HCT116 (cell line): ENCODE measurements at regions not wholly inside any gene's neighbourhood (a gene's known extent, or its start where the extent isn't known, plus 50 kb on each side); places are given as distances from the start of the nearest gene placed in this dataset.

Experiments
- ATAC-seq: fragments of 200-7000 bp; cut with Tn5 transposase; 2 replicates; pipeline ENCODE4 v1.9.1; 2020; ENCODE audit warnings: mild to moderate bottlenecking, moderate library complexity
- BruUV-seq: library from RNA; stranded (reverse); fragments of 400-500 nt; replicated peaks from 2 replicates; lab custom pipeline; 2021; lab: Mats Ljungman, UMichigan
- CTCF ChIA-PET: fragments of 300-600 bp; sonication (Branson Sonifier 250); formaldehyde crosslinking; loops from one replicate; lab custom pipeline; 2021; ENCODE audit warnings: antibody characterized with exemption; lab: Charles Lee
- POLR2A ChIA-PET: fragments of 300-600, 350-600 bp; sonication (Branson Sonifier 250); formaldehyde crosslinking; loops from one replicate; lab custom pipeline; 2021; ENCODE audit warnings: antibody characterized with exemption; lab: Charles Lee
- RAD21 ChIA-PET, 2 experiments: fragments of 300-600 bp; sonication (Branson Sonifier 250); formaldehyde crosslinking; loops; one replicate each; lab custom pipeline; 2023; ENCODE audit warnings: low total read pairs in 2 of 2; ENCODE audit not compliant: uncharacterized antibody in 2 of 2, unreplicated experiment in 2 of 2, low non-redundant PET in 1 of 2; lab: Charles Lee
- DNase-seq: peaks from one replicate; pipeline ENCODE4 v3.0.0-alpha.2; 2010; ENCODE audit warnings: low read depth, low spot score
- H2AFZ ChIP-seq: fragments of 200-600 bp; shearing (Covaris generic), sonication (generic); 2 replicates; pipeline ENCODE4 v1.6.1; 2017; ENCODE audit warnings: low read depth, mixed run types, mixed read lengths, antibody characterized with exemption, low read length; ENCODE audit not compliant: poor library complexity, severe bottlenecking
- H3K27ac ChIP-seq: 2 replicates; pipeline ENCODE4 v1.5.1; 2012; ENCODE audit warnings: low read depth, low read length
- H3K27me3 ChIP-seq: fragments of 200-600 bp; sonication (generic); 2 replicates; pipeline ENCODE4 v1.6.1; 2016; ENCODE audit warnings: mixed run types, low read length, mixed read lengths; ENCODE audit not compliant: insufficient read depth
- H3K36me3 ChIP-seq, 2 experiments: fragments of 200-500 bp in 1 of 2; fragments of 200-600 bp in 1 of 2; sonication (Bioruptor generic) in 1 of 2; sonication (generic) in 1 of 2; 2 replicates each; pipeline versions ENCODE4 v1.5.1 to v1.6.1; 2014 to 2016; ENCODE audit warnings: low read length in 2 of 2, inconsistent platforms in 1 of 2, mixed read lengths in 1 of 2, mixed run types in 1 of 2; ENCODE audit not compliant: insufficient read depth in 2 of 2, control insufficient read depth in 1 of 2
- H3K4me1 ChIP-seq, 2 experiments: fragments of 200-600 bp in 1 of 2; sonication (generic) in 1 of 2; 2 replicates each; pipeline versions ENCODE4 v1.5.1 to v1.6.1; 2012 to 2017; ENCODE audit warnings: low read length in 2 of 2, inconsistent platforms in 1 of 2, mild to moderate bottlenecking in 1 of 2, mixed read lengths in 1 of 2, mixed run types in 1 of 2, moderate library complexity in 1 of 2; ENCODE audit not compliant: insufficient read depth in 2 of 2, control insufficient read depth in 1 of 2
- H3K4me2 ChIP-seq: fragments of 200-600 bp; sonication (generic); 2 replicates; pipeline ENCODE4 v1.6.1; 2017; ENCODE audit warnings: mixed run types, low read length, mixed read lengths
- H3K4me3 ChIP-seq, 2 experiments: fragments of 200-600 bp in 1 of 2; sonication (generic) in 1 of 2; replicated peaks in 1 of 2; 2 replicates each; pipeline ENCODE4 v1.5.1; 2011 to 2016; ENCODE audit warnings: low read length in 2 of 2, control low read depth in 1 of 2, low read depth in 1 of 2, mild to moderate bottlenecking in 1 of 2, mixed read lengths in 1 of 2, mixed run types in 1 of 2
- H3K79me2 ChIP-seq: fragments of 200-600 bp; sonication (generic); 2 replicates; pipeline ENCODE4 v1.6.1; 2017; ENCODE audit warnings: mild to moderate bottlenecking, mixed run types, low read length, moderate library complexity, mixed read lengths; ENCODE audit not compliant: insufficient read depth
- H3K9ac ChIP-seq: fragments of 200-600 bp; sonication (generic); 2 replicates; pipeline ENCODE4 v1.6.1; 2016; ENCODE audit warnings: low read length, mixed read lengths
- H3K9me2 ChIP-seq: fragments of 200-600 bp; sonication (generic), shearing (Covaris generic); 2 replicates; pipeline ENCODE4 v1.6.1; 2017; ENCODE audit warnings: mixed run types, mild to moderate bottlenecking, moderate library complexity; ENCODE audit not compliant: insufficient read depth
- H3K9me3 ChIP-seq, 2 experiments: fragments of 200-500 bp in 1 of 2; fragments of 200-600 bp in 1 of 2; sonication (Bioruptor generic) in 1 of 2; sonication (generic) in 1 of 2; 2 replicates each; pipeline ENCODE4 v1.6.1; 2014 to 2017; ENCODE audit warnings: low read length in 2 of 2, mixed read lengths in 2 of 2, inconsistent platforms in 1 of 2, low read depth in 1 of 2, mild to moderate bottlenecking in 1 of 2, mixed run types in 1 of 2, moderate library complexity in 1 of 2; ENCODE audit not compliant: control insufficient read depth in 1 of 2, insufficient read depth in 1 of 2
- H4K20me1 ChIP-seq: fragments of 200-600 bp; sonication (generic), shearing (Covaris generic); 2 replicates; pipeline ENCODE4 v1.6.1; 2017; ENCODE audit warnings: mixed run types, mild to moderate bottlenecking, moderate library complexity; ENCODE audit not compliant: insufficient read depth
- CBX3 ChIP-seq: IDR thresholded peaks from 2 replicates; pipeline ENCODE4 v1.6.1; 2012; ENCODE audit warnings: low read depth
- CEBPB ChIP-seq: IDR thresholded peaks from 2 replicates; pipeline ENCODE4 v1.6.1; 2012; ENCODE audit warnings: low read depth
- CTCF ChIP-seq, 3 experiments: fragments of 200-600 bp in 1 of 3; sonication (generic) in 1 of 3; IDR thresholded peaks in 2 of 3; conservative IDR thresholded peaks in 1 of 3; 2 replicates each; pipeline ENCODE4 v1.5.1; 2012 to 2017; ENCODE audit warnings: low read depth in 2 of 3, low read length in 2 of 3, antibody characterized with exemption in 1 of 3, borderline replicate concordance in 1 of 3, control low read depth in 1 of 3, mild to moderate bottlenecking in 1 of 3, mixed read lengths in 1 of 3, mixed run types in 1 of 3, moderate library complexity in 1 of 3; ENCODE audit not compliant: insufficient read depth in 1 of 3
- EZH2 ChIP-seq: fragments of 200-600 bp; sonication (generic); IDR thresholded peaks from 2 replicates; pipeline ENCODE4 v1.6.1; 2017; ENCODE audit warnings: antibody characterized with exemption, mixed run types
- FOSL1 ChIP-seq: IDR thresholded peaks from 2 replicates; pipeline ENCODE4 v1.6.1; 2012; ENCODE audit warnings: low read depth
- JUND ChIP-seq: IDR thresholded peaks from 2 replicates; pipeline ENCODE4 v1.6.1; 2012
- MAX ChIP-seq: IDR thresholded peaks from 2 replicates; pipeline ENCODE4 v1.6.1; 2012
- POLR2AphosphoS5 ChIP-seq: IDR thresholded peaks from 2 replicates; pipeline ENCODE4 v1.6.1; 2011; ENCODE audit warnings: mild to moderate bottlenecking, low read depth, low read length, moderate library complexity
- SIN3A ChIP-seq: IDR thresholded peaks from 2 replicates; pipeline ENCODE4 v1.6.1; 2012; ENCODE audit warnings: low read depth
- TCF7L2 ChIP-seq: IDR thresholded peaks from 2 replicates; pipeline ENCODE4 v1.7.0; 2011; ENCODE audit warnings: borderline replicate concordance, inconsistent platforms; ENCODE audit not compliant: insufficient read depth, insufficient read length; ENCODE audit errors: extremely low read depth
- YY1 ChIP-seq: IDR thresholded peaks from 2 replicates; pipeline ENCODE4 v1.6.1; 2011; ENCODE audit warnings: low read length, low read depth, moderate library complexity, mild to moderate bottlenecking; ENCODE audit not compliant: insufficient replicate concordance; ENCODE audit errors: extremely low read depth
- ZNF274 ChIP-seq: fragments of 200-500 bp; sonication (Bioruptor generic); IDR thresholded peaks from 2 replicates; pipeline ENCODE4 v1.6.1; 2014; ENCODE audit warnings: mild to moderate bottlenecking, low read depth, low read length, inconsistent platforms
- intact Hi-C: fragments of 100-400 bp; cut with micrococcal nuclease; formaldehyde crosslinking; loops from 2 replicates; pipeline ENCODE4 v1.10.0; 2022
- TF ChIP-seq, protein P1 (sequence below): IDR thresholded peaks from 2 replicates; pipeline ENCODE4 v1.6.1; 2011; ENCODE audit warnings: mild to moderate bottlenecking, low read length, moderate library complexity; ENCODE audit not compliant: insufficient replicate concordance; ENCODE audit errors: extremely low read depth

GRCh38 chr7:109276348-109276747, 706.7 kb downstream of the DNAJB9 start:
- no peaks in the 10 kb centered on the region for H3K9me2 ChIP-seq
- no peaks in the 10 kb centered on the region for H4K20me1 ChIP-seq
- DNase-seq (no peak), ATAC-seq (no peak)
- no peaks in the 10 kb centered on the region for H3K36me3 ChIP-seq
- H2AFZ ChIP-seq: no peak overlapping the region
- TF ChIP-seq EZH2 (no peak), YY1 (no peak), MAX (no peak), ZNF274 (no peak)
- TF ChIP-seq, protein P1, sequence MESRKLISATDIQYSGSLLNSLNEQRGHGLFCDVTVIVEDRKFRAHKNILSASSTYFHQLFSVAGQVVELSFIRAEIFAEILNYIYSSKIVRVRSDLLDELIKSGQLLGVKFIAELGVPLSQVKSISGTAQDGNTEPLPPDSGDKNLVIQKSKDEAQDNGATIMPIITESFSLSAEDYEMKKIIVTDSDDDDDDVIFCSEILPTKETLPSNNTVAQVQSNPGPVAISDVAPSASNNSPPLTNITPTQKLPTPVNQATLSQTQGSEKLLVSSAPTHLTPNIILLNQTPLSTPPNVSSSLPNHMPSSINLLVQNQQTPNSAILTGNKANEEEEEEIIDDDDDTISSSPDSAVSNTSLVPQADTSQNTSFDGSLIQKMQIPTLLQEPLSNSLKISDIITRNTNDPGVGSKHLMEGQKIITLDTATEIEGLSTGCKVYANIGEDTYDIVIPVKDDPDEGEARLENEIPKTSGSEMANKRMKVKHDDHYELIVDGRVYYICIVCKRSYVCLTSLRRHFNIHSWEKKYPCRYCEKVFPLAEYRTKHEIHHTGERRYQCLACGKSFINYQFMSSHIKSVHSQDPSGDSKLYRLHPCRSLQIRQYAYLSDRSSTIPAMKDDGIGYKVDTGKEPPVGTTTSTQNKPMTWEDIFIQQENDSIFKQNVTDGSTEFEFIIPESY: no peak
- no peak overlapping the region for H3K4me2 ChIP-seq
- no TSS peak for BruUV-seq
- POLR2A ChIA-PET: no interaction called here
- intact Hi-C loops: no loop called here
- H3K27ac ChIP-seq: no peak overlapping the region
- no peaks in the 10 kb centered on the region for H3K9me3 ChIP-seq
- H3K27me3 ChIP-seq: no peaks in the 10 kb centered on the region
- no peaks in the 10 kb centered on the region for H3K4me1 ChIP-seq
- no peak overlapping the region for H3K9ac ChIP-seq
- H3K79me2 ChIP-seq: no peaks in the 10 kb centered on the region
- CTCF ChIA-PET: no interaction called here
- H3K4me3 ChIP-seq: no peak overlapping the region
- RAD21 ChIA-PET: no interaction called here

DNA sequence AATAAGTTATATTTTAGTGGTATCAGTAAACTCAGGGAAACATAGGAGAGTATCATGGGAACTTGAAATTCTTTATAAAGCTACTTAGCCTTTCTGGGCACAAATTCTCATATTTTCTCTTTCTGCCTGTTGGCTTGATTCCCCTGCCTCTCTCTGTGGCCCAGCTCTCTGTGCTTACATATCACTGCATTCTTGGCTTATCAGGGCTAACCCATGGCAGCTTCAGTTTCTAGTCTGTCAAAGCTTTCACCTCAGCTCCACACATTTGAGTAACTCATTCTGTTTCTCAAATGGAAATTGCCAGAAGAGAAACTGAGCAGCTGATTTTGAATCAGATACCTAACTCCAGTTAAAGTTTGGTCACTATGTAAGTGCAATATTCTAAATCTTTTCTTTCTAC, 713.1 kb downstream of the DNAJB9 start:
- ChIA-PET RAD21 (no interaction called here), CTCF (no interaction called here), POLR2A (no interaction called here)
- no peak overlapping the region for H3K9ac ChIP-seq
- H3K9me2 ChIP-seq: no peaks in the 10 kb centered on the region
- no peaks in the 10 kb centered on the region for H3K79me2 ChIP-seq
- BruUV-seq: no TSS peak
- no peaks in the 10 kb centered on the region for H3K4me1 ChIP-seq
- ATAC-seq (no peak), DNase-seq (no peak)
- no peak overlapping the region for H3K4me2 ChIP-seq
- intact Hi-C loops: no loop called here
- no peak overlapping the region for H3K27ac ChIP-seq
- TF ChIP-seq ZNF274: no peak
- TF ChIP-seq SIN3A: no peak
- no peak for TF ChIP-seq YY1
- TF ChIP-seq CTCF (IDR thresholded peaks at IDR 0.05 in 2 of 3, conservative IDR thresholded peaks at IDR 0.05 in 1 of 3; ENCODE audit: borderline replicate concordance in 1 of 3, insufficient read depth in 1 of 3, low read depth in 2 of 3, low read length in 2 of 3): no peak
- TF ChIP-seq POLR2AphosphoS5: no peak
- no peak for TF ChIP-seq FOSL1
- no peak for TF ChIP-seq MAX
- TF ChIP-seq CBX3: no peak
- no peak for TF ChIP-seq JUND
- TF ChIP-seq CEBPB: no peak
- no peak for TF ChIP-seq TCF7L2
- no peaks in the 10 kb centered on the region for H3K36me3 ChIP-seq
- H2AFZ ChIP-seq: no peak overlapping the region
- H4K20me1 ChIP-seq: no peaks in the 10 kb centered on the region
- no peak overlapping the region for H3K4me3 ChIP-seq
- H3K27me3 ChIP-seq: no peaks in the 10 kb centered on the region
- no peaks in the 10 kb centered on the region for H3K9me3 ChIP-seq
